GM19467 (cell line): ENCODE measurements at regions not wholly inside any gene's neighbourhood (a gene's known extent, or its start where the extent isn't known, plus 50 kb on each side); places are given as distances from the start of the nearest gene placed in this dataset.

Source experiments
- ATAC-seq: cut with Tn5 transposase; IDR thresholded peaks from one replicate; pipeline ENCODE4 v1.9.1; 2021; ENCODE audit warnings: mild to moderate bottlenecking, moderate library complexity; ENCODE audit not compliant: unreplicated experiment

- ATAC-seq, result no peak
Observed at GRCh38 chr13:73372666-73373627, 314.1 kb downstream of the KLF5 start.

- no peak for ATAC-seq
Observed at GRCh38 chr13:73370066-73370465, 311.3 kb downstream of the KLF5 start.

DNA sequence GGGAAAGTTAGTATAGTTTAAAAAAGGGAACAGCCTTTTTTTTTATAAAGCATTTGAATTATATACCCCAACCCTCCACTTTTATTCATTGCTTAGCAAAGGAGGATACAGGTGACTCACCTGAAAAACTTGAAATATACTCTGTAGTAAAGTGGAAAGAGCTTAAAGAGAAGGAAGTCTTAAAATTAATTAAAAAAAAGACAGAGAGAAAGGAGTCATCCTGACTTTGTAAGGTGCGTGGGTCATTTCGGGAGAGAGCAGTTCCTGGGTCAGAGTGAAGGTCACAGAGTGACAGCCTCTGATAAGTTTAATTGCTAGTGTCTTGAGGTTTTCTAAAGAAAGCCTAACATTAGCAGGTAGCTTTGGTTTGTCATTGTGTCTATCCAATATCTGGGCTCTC, 310.3 kb downstream of the KLF5 start:
- no peak for ATAC-seq

DNA sequence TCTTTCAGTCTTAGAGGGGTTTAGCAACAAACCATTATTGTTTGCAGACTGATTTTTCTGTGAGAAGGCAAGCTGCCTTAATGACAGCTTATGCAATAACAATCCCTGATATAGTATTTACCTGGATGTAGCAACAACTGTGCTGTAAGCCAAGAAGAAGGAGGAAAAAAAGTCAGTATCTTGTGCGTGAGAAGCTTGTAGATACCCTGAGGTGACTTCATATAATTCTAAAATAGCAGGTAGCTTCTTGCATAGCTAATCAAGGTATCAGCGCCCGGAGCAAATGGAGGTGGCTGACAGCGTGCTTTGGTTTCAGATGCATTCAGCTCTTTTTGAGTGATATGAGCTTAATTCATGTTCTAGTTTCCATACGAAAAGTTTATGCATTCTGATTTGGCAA, 309.8 kb downstream of the KLF5 start:
- ATAC-seq, result no peak

- ATAC-seq, result no peak
Observed at GRCh38 chr13:73367886-73368285, 309.1 kb downstream of the KLF5 start.

DNA sequence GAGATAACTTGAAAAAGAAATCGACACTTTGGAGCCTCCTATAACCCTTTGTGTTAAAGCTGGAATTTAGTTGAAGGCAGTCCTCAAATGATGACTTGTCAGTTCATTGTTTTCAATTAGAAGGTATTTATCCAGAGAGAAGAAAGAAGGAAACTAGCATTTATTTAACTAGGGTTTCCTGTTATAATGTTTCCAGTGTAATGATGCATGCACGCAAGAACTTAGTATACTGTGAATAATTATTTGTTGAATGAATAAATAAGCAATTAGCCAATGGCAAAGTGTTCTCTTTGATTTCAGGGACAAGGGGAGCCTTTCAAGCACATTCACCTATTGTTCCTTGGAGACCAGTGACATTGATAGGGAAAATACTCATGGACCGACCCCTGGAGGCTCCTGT, 307.4 kb downstream of the KLF5 start:
- ATAC-seq, result no peak

DNA sequence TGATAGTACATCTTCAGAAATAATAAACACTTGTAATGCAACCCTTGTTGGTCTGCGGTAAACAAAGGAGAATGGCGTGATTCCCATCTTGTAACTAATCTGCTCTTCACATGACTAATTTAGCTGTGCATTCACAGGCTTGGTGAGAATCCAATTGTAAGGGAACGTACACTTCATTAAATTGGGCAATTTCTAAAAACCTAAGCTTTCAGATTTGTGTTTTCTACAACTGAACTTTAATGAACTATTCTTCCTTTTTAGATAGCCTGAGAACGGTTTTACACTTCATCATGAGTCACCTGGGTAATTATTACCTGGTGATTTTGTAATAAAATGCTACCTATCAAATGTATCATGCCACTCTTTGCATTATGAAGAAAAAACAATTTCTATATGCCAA, 306.9 kb downstream of the KLF5 start:
- ATAC-seq, result no peak

DNA sequence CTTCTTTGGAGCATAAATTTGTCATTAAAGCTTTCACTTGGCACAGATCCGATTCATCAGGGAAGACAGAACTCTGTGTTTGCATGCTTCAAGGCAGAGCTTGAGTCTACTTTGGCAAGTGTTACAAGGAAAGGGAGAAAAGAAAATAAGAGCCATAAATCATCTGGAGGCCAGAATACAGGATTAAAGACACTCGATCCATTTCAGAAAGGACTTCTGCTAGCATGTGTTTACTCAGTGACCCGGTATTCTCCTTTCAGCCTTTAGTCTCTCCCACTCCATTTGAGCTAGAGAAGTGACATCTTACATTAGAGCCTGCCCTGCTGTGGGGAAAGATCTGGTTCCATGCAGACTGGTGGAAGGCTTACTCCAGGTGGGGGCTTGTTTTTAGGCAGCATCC, 306.4 kb downstream of the KLF5 start:
- ATAC-seq, result no peak

DNA sequence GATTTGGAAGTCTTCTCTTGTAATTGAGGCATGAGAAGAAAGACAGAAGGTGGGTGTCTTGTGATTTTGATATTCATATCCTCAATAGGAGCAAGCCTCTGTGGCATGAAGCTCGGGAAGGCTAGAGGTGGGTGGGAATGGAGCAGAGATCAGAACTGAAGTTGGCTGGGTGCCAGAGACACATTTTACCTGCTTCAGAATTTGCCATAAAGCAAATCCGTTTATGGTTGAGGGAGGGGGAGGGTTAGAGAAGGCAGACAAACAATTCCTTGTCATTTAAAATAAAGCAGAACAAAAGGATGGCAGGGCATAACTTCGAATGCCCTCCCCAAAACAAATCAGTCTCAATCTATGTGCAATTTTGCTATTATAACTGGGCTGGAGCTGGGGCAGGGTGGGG, 305.9 kb downstream of the KLF5 start:
- ATAC-seq, result no peak

GRCh38 chr13:73358606-73359095, 299.8 kb downstream of the KLF5 start:
- ATAC-seq, result no peak

DNA sequence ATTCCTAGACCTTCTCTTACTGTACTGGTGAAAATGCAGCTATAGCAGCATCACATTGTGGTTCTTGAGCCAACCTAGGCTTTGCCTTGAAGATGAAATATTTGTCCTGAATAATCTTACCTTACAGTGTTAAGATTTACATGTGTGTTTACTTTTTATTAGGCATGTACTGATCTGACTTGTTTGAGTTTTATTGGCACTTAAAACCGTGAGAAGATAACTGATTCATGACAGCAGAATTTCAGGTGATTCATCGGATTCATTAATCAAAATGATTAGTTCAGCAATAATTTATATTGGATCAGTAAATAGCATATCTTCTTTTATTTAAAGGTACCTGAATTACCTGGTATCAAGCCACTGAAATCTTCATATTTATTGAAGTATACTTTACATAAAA, 296.3 kb downstream of the KLF5 start:
- ATAC-seq, result no peak

- ATAC-seq, result no peak
Observed at GRCh38 chr13:73351730-73352129, 292.9 kb downstream of the KLF5 start.

DNA sequence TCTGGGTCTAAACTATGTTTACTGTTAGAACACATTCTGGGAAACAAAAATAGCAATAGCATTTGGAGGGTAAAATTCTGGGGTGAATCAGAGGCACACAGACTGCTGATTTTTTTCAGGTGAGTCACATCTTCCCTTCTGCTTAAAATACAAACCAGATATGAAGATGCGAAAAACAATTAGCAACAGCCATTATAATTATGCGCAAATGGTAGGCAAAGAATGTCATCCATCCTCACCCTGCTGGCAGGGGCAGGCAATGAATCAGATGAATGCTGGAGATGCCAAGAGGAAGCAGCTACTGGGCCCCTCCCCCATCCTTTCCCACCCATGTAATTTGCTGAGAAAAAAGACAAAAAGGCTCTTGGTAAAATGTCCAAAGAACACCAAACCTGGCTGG, 282.9 kb downstream of the KLF5 start:
- ATAC-seq, result no peak

- no peak for ATAC-seq
Observed at GRCh38 chr13:73340069-73340468, 281.3 kb downstream of the KLF5 start.

DNA sequence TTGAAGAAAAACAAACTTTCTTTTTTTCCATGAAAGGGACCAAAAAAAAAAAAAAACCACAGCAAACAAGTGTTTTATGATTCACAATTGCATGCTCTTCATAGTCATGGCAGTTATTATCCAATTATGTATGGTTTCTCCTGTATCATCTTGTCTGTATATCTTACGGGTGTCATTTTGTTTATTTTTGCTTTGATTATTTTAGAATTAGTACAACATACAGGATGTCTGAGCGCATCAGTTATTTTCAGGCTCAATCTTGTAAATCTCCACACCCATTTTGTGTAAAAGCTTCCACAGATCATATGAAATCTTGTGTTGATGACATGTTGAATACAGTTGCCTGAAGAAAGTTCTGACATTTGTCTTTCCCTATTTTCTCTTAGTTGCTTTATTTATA, 280.3 kb downstream of the KLF5 start:
- no peak for ATAC-seq

DNA sequence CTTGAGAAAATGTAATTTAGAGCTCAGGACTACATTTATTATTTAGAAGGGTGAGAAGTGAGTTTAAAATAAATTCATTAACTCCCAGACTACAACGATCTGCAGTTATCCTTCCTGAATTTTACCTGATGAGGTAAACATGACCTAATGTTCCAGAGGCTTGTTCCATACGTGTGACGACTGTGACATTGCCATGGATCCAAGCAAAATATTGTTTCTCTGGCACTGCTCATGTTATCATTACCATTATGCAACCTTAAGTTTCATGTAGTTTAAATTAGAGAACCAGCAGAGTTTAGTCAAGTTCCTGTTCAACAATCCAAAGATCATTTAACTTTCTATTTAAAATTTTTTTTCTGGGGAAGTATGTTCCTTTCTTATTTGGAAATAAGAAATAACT, 279.6 kb downstream of the KLF5 start:
- ATAC-seq, result no peak

DNA sequence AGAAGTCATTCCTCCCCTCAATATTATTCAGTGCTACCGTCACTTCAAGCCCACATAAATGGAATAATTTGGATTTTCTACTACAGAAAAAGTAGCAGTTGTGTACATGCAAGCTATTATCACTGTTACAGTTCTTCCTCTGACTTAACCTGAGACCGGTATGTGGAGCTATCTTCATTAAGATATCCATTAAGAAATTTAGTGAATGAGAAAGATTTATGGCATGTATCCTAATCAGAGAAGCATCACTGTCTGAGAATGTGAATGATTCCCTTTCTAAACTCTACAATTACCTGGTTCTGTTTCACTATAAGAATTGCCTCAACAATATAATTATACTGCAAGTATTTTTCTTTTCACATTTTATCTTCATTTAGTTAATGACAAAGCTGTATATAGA, 278.7 kb downstream of the KLF5 start:
- no peak for ATAC-seq

DNA sequence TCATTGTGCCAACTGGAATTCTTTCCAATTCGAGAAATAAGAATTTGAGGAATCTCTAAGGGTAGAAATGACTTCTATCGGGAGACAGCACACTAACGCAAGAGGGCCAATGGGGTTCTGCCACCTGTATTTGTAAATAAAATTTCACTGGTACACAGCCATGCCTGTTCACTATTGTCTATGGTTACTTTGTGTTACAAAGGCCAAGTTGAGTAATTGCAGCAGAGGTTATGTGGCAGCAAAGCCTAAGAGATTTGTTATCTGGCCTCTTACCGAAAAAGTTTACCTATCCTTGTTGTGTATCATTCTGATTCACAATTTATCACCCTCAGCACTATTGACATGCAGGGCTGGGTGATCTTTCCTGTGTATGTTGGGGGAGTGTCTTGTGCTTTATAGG, 278.0 kb downstream of the KLF5 start:
- ATAC-seq, result no peak

DNA sequence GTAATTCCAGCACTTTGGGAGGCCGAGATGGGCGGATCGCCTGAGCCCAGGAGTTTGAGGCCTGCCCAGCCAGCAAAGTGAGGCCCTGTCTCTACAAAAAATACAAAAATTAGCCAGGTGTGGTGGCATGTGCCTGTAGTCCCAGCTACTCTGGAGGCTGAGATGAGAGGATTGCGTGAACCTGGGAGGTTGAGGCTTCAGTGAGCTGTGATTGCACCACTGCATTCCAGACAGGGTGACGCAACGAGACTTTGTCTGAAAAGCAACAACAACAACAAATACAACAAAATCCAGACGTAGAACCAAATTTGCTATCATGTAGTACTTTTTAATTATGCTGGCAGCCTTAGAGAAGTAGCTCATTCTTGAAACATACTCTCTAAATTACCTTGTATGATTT, 277.1 kb downstream of the KLF5 start:
- no peak for ATAC-seq

GRCh38 chr13:73335210-73335609, 276.4 kb downstream of the KLF5 start:
- peak; percentile 99 for ATAC-seq

DNA sequence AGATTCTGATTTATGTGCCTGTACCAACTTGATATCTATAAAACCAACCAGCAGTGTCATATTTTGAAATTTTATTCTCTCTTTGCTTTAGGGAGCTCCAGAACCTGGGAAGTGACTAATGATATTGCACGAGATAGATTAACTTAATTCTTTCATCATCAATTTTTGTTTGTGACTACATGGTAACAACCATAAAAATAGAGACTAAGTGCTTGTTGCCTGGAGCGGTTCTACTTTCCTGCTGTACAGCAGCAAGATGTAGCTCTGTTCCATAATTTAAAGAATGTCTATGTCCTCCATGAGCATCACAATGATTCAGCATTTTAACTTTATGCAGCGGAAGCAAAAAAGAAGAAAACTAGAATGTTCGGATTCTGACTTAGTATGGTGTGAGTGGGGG, 275.6 kb downstream of the KLF5 start:
- no peak for ATAC-seq

DNA sequence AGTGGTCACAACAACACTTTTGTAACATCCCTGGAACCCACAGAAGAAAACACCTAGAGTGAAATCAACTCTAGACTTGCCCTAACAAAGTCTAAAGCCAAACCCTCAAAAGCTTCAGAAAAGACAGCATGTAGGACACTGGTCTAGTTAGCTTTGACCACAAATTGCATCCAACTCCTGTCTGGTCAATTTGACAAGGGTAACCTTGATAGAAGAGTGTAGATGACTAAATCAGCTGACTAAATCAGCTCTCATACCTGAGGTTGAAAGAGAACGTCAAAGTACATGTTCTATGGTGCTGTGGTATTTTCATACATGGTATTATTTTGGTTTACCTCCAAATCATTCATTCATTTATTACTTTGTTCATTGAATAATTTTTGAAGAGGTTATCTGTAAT, 272.8 kb downstream of the KLF5 start:
- no peak for ATAC-seq

GRCh38 chr13:73329355-73329754, 270.6 kb downstream of the KLF5 start:
- no peak for ATAC-seq
